ENCODE measurements at regions not wholly inside any gene's neighbourhood (a gene's known extent, or its start where the extent isn't known, plus 50 kb on each side); places are given as distances from the start of the nearest gene placed in this dataset.

DNA sequence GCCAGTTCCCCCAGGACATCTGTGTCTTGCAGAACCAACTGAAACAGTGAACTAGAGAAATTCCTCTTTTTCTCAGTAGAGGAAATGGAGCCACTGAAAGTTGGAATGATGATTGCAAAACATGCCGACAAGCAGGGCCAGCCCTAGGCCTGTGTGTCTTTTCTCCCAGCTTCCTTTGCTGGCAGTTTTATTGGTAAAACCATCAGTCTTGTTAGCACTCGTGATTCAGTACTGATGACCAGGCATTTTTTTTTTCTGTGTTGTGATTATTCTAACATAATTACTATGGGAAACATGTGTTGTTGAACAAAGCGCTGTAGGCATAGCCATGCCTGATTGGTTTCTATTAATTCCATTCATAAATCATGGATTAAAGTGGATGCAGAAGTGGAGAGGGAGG lies 620.7 kb downstream of the AACS start:
- no peak for TF ChIP-seq GATA2 (IDR thresholded peaks at IDR 0.05; ENCODE audit: low read depth, low read length)
- TF ChIP-seq GATA3 (IDR thresholded peaks at IDR 0.05; ENCODE audit: low read depth, low read length) = no peak

Measured in SH-SY5Y (cell line).